ENCODE measurements at regions not wholly inside any gene's neighbourhood (a gene's known extent, or its start where the extent isn't known, plus 50 kb on each side); places are given as distances from the start of the nearest gene placed in this dataset.

GRCh38 chr10:123325663-123326190, 171.5 kb downstream of the BUB3 start:
- WGBS (ENCODE audit: insufficient coverage, low coverage, missing lambda C conversion rate): 0% methylated on average over 2 of the region's 2 CpGs
- CTCF ChIA-PET (ENCODE audit: low intra/inter-chr PET ratio): no interaction called here
- H3K4me1 ChIP-seq (replicated peaks in 1 of 2; ENCODE audit: control insufficient read depth in 2 of 2, insufficient read depth in 2 of 2, low read length in 2 of 2): no peaks in the 10 kb centered on the region
- no peaks in the 10 kb centered on the region for H3K9me3 ChIP-seq (replicated peaks; ENCODE audit: control insufficient read depth, insufficient read depth, low read depth, low read length)
- H3K4me2 ChIP-seq (ENCODE audit: insufficient read depth, low read length): no peak overlapping the region
- POLR2A ChIA-PET: no interaction called here
- no peak for FAIRE-seq
- intact Hi-C loops (cut with micrococcal nuclease) (no loop called here), in situ Hi-C loops (cut with MboI) (no loop called here)
- H3K4me3 ChIP-seq: no peak overlapping the region
- H3K36me3 ChIP-seq (ENCODE audit: control insufficient read depth, insufficient read depth, low read length): no peaks in the 10 kb centered on the region
- no TSS peak for BruUV-seq (replicated peaks)
- no peaks in the 10 kb centered on the region for H3K79me2 ChIP-seq (ENCODE audit: control insufficient read depth, insufficient read depth, low read length)
- no peak overlapping the region for H2AFZ ChIP-seq (ENCODE audit: low read depth, low read length)
- no peaks in the 10 kb centered on the region for H4K20me1 ChIP-seq (replicated peaks; ENCODE audit: control insufficient read depth, insufficient read depth, low read length)
- H3K9me1 ChIP-seq (ENCODE audit: control insufficient read depth, insufficient read depth, low read length): no peaks in the 10 kb centered on the region
- no peak for ATAC-seq
- no peaks in the 10 kb centered on the region for H3K27me3 ChIP-seq (ENCODE audit: control insufficient read depth in 2 of 2, insufficient read depth in 2 of 2, low read length in 2 of 2)
- no peak overlapping the region for H3K9ac ChIP-seq (ENCODE audit: insufficient read depth in 1 of 2, low read depth in 2 of 2, low read length in 2 of 2)
- DNase-seq (ENCODE audit: extremely low read depth in 1 of 4, low spot score in 3 of 4): no peak
- TF ChIP-seq SMARCC2 (IDR thresholded peaks at IDR 0.05; ENCODE audit: low read depth) (no peak), GATA2 (CRISPR knock-in tag; IDR thresholded peaks at IDR 0.05) (no peak), FOXK1 (CRISPR knock-in tag; IDR thresholded peaks at IDR 0.05; ENCODE audit: borderline replicate concordance) (no peak), PPARD (CRISPR knock-in tag; IDR thresholded peaks at IDR 0.05) (no peak), HDAC2 (IDR thresholded peaks at IDR 0.05) (no peak), MLLT1 (IDR thresholded peaks at IDR 0.05) (no peak), ZNF121 (CRISPR knock-in tag; conservative IDR thresholded peaks at IDR 0.05) (no peak), ZNF318 (IDR thresholded peaks at IDR 0.05; ENCODE audit: borderline replicate concordance in 1 of 2, low read depth in 1 of 2) (no peak)
- no peak overlapping the region for H3K27ac ChIP-seq (ENCODE audit: extremely low read depth, low read depth, low read length)
